Endodermal cell (in vitro differentiated cells): ENCODE measurements at regions not wholly inside any gene's neighbourhood (a gene's known extent, or its start where the extent isn't known, plus 50 kb on each side); places are given as distances from the start of the nearest gene placed in this dataset.

Experiments
- DNase-seq: peaks from one replicate; pipeline ENCODE4 v3.0.0-alpha.2; 2017
- H3K27ac ChIP-seq: 2 replicates; pipeline ENCODE4 v1.5.1; 2013; ENCODE audit warnings: mild to moderate bottlenecking, low read depth, low read length, moderate library complexity
- H3K27me3 ChIP-seq: 2 replicates; pipeline ENCODE4 v1.6.1; 2013; ENCODE audit warnings: mild to moderate bottlenecking, low read length, moderate library complexity; ENCODE audit not compliant: insufficient read depth, control insufficient read depth, poor library complexity, severe bottlenecking
- H3K36me3 ChIP-seq: 2 replicates; pipeline ENCODE4 v1.7.0; 2013; ENCODE audit warnings: mild to moderate bottlenecking, low read length, moderate library complexity; ENCODE audit not compliant: control insufficient read depth, insufficient read depth
- H3K4me1 ChIP-seq: one replicate; pipeline ENCODE4 v1.7.0; 2013; ENCODE audit warnings: low read length; ENCODE audit not compliant: control insufficient read depth, insufficient read depth
- H3K4me3 ChIP-seq: 2 replicates; pipeline ENCODE4 v1.5.1; 2013; ENCODE audit warnings: mild to moderate bottlenecking, low read length, moderate library complexity
- H3K9ac ChIP-seq: 2 replicates; pipeline ENCODE4 v1.6.1; 2013; ENCODE audit warnings: mild to moderate bottlenecking, low read length, moderate library complexity; ENCODE audit not compliant: poor library complexity, severe bottlenecking; ENCODE audit errors: extremely low read depth
- H3K9me3 ChIP-seq: 2 replicates; pipeline ENCODE4 v1.6.1; 2013; ENCODE audit warnings: mild to moderate bottlenecking, low read length, moderate library complexity; ENCODE audit not compliant: control insufficient read depth
- H3K27ac Mint-ChIP-seq: 2 replicates; pipeline ENCODE4 v1.8.0; 2020; ENCODE audit warnings: mixed read lengths
- H3K27me3 Mint-ChIP-seq: 2 replicates; pipeline ENCODE4 v1.8.0; 2021; ENCODE audit warnings: mild to moderate bottlenecking, mixed read lengths; ENCODE audit not compliant: insufficient read depth
- H3K36me3 Mint-ChIP-seq: 2 replicates; pipeline ENCODE4 v1.8.0; 2020; ENCODE audit warnings: low read depth, mixed read lengths
- H3K4me1 Mint-ChIP-seq: 2 replicates; pipeline ENCODE4 v1.8.0; 2020; ENCODE audit warnings: mixed read lengths
- H3K4me3 Mint-ChIP-seq: 2 replicates; pipeline ENCODE4 v1.8.0; 2020; ENCODE audit warnings: mild to moderate bottlenecking, moderate library complexity, mixed read lengths
- H3K9me3 Mint-ChIP-seq: 2 replicates; pipeline ENCODE4 v1.8.0; 2020; ENCODE audit warnings: mild to moderate bottlenecking, mixed read lengths
- WGBS, 2 experiments: methylation state at CpG; one replicate each; pipeline versions ENCODE4 v1.1.5 to v1.1.7; 2013; ENCODE audit warnings: missing lambda C conversion rate in 2 of 2, mixed read lengths in 1 of 2; ENCODE audit not compliant: insufficient coverage in 1 of 2, insufficient read length in 1 of 2; 5-methylcytosine and 5-hydroxymethylcytosine counted together
- TF ChIP-seq, protein P1 (sequence below): fragments of 200-600 bp; sonication (generic); conservative IDR thresholded peaks from 2 replicates; pipeline ENCODE4 v1.5.0; 2021; ENCODE audit warnings: antibody characterized with exemption, mild to moderate bottlenecking

DNA sequence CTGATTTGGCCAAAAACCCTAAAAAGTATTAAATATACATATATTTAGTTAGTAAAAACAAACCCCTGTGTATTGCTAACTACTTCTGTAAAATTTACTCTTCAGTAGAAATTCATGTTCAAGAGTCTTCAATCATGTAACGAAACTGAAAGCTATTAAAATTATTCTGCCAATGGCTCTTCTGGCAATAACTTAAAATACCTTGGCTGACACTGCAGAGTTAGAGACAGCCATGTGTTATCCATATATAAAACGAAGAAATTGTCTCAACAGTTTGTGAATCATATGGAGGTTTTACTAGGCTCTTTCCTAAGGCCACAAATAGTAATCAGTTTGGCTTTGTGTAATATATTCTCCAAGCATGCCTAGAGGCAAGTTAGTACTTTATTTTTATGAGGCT, 357.2 kb downstream of the COL11A1 start:
- WGBS, 2 experiments, result 92 to 100% methylated on average over 2 of the region's 2 CpGs
- Mint-ChIP-seq H3K27ac (no peak overlapping the region), H3K27me3 (no peaks in the 10 kb centered on the region), H3K4me3 (no peak overlapping the region), H3K9me3 (no peaks in the 10 kb centered on the region), H3K4me1 (peaks cover 12% of the 10 kb centered on the region), H3K36me3 (no peaks in the 10 kb centered on the region)
- H3K36me3 ChIP-seq, result no peaks in the 10 kb centered on the region
- H3K4me1 ChIP-seq, result no peaks in the 10 kb centered on the region
- H3K27ac ChIP-seq, result no peak overlapping the region
- TF ChIP-seq, protein P1, sequence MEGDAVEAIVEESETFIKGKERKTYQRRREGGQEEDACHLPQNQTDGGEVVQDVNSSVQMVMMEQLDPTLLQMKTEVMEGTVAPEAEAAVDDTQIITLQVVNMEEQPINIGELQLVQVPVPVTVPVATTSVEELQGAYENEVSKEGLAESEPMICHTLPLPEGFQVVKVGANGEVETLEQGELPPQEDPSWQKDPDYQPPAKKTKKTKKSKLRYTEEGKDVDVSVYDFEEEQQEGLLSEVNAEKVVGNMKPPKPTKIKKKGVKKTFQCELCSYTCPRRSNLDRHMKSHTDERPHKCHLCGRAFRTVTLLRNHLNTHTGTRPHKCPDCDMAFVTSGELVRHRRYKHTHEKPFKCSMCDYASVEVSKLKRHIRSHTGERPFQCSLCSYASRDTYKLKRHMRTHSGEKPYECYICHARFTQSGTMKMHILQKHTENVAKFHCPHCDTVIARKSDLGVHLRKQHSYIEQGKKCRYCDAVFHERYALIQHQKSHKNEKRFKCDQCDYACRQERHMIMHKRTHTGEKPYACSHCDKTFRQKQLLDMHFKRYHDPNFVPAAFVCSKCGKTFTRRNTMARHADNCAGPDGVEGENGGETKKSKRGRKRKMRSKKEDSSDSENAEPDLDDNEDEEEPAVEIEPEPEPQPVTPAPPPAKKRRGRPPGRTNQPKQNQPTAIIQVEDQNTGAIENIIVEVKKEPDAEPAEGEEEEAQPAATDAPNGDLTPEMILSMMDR, result no peak
- no peaks in the 10 kb centered on the region for H3K27me3 ChIP-seq
- no peaks in the 10 kb centered on the region for H3K9me3 ChIP-seq
- H3K9ac ChIP-seq, result no peak overlapping the region
- no peak overlapping the region for H3K4me3 ChIP-seq
- no peak for DNase-seq

DNA sequence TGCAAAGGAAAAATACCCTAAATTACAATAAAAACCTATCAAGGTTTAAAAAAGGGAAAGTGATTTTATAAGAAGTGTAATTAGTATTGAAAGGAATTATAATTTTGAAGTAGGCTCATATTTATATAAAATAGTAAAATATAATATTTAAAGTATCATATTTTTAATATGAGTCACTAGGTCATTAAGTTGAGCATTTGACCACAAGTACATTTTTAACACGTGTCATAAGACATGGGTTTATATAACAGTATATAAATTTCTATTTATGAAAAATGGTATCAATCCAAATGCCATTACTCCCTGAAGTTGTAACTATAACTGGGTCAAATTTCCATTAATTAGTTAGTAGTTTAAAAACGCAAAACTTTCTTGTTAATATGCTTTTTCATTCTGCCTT, 365.9 kb downstream of the COL11A1 start:
- Histone ChIP-seq H3K9me3 (no peaks in the 10 kb centered on the region), H3K27me3 (no peaks in the 10 kb centered on the region), H3K4me1 (no peaks in the 10 kb centered on the region), H3K36me3 (no peaks in the 10 kb centered on the region), H3K9ac (no peak overlapping the region), H3K27ac (no peak overlapping the region), H3K4me3 (no peak overlapping the region)
- Mint-ChIP-seq H3K27me3 (no peaks in the 10 kb centered on the region), H3K27ac (no peak overlapping the region), H3K9me3 (peaks cover 7% of the 10 kb centered on the region), H3K4me3 (no peak overlapping the region), H3K4me1 (peaks cover 8% of the 10 kb centered on the region), H3K36me3 (no peaks in the 10 kb centered on the region)
- TF ChIP-seq, protein P1, result no peak
- no peak for DNase-seq
- 92 to 100% methylated on average over 1 of the region's 2 CpGs for WGBS, 2 experiments

DNA sequence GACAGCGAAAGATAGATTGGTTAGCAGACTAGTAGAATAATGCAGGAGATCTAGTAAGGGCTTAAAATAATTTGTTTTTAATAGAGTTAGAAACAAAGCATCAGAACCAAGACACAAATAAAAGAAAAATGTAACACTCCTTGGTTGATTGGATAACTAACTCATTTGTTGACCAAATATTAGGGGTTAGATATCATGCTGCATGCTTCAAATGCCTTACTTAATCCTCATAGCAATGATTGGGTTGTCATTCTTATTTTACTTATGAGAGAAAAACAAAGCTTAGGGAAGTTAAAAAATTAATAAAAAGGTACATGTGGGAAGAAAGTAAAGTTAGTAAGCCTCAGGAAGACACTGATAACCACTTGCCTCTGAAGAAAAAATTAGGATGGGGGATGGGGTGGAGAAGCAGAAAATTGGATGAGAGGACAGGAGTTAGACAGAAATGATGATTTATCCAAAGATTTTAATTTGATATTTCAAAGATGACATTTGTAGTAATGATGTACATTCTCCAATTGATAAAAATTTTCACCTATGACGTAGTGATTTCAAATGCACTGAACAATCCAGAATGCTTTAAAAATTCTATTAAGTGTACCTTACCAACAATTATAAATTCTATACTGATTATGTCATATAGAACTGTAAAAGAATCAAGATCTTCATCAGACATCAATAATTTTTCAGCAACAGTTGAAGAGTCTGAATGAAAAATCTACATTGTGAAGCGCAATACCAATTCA, 374.7 kb downstream of the COL11A1 start:
- H3K27ac ChIP-seq, result no peak overlapping the region
- H3K27me3 Mint-ChIP-seq, result no peaks in the 10 kb centered on the region

More for the DNA sequence above, 374.7 kb downstream of the COL11A1 start:
- Mint-ChIP-seq H3K9me3 (no peaks in the 10 kb centered on the region), H3K27ac (no peak overlapping the region), H3K36me3 (no peaks in the 10 kb centered on the region), H3K4me1 (peaks cover 6% of the 10 kb centered on the region), H3K4me3 (no peak overlapping the region)
- no peak overlapping the region for H3K9ac ChIP-seq
- H3K36me3 ChIP-seq, result no peaks in the 10 kb centered on the region
- TF ChIP-seq, protein P1, result no peak
- no peaks in the 10 kb centered on the region for H3K9me3 ChIP-seq
- no peak for DNase-seq
- no peaks in the 10 kb centered on the region for H3K4me1 ChIP-seq
- H3K4me3 ChIP-seq, result no peak overlapping the region
- H3K27me3 ChIP-seq, result no peaks in the 10 kb centered on the region
- WGBS, 2 experiments, result 80 to 86% methylated on average over 1 of the region's 3 CpGs
